Epidermal melanocyte (primary cell): ENCODE measurements at regions not wholly inside any gene's neighbourhood (a gene's known extent, or its start where the extent isn't known, plus 50 kb on each side); places are given as distances from the start of the nearest gene placed in this dataset.

Source experiments
- DNase-seq: peaks from one replicate; pipeline ENCODE4 v3.0.0; 2011; ENCODE audit warnings: low spot score; ENCODE audit not compliant: insufficient read length

DNA sequence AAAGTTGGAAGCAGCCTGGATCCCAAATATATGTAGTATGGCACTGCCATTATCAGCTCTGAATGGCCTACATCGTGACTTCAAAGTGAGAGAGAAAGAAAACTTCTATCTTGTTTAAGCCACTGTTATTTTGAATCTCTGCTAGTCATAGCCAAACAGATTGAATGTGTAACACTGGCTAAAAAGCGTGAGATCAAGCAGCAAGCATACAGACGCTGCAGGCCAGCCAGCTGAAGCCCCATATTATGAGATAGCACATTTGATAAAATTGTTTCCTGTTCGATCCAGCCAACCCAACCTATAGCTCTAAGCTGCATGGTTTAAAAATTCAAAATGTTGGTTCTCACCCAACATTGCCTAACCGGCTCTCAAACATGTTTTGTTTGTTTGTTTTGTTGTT, 95.0 kb downstream of the DUSP6 start:
- DNase-seq: no peak

DNA sequence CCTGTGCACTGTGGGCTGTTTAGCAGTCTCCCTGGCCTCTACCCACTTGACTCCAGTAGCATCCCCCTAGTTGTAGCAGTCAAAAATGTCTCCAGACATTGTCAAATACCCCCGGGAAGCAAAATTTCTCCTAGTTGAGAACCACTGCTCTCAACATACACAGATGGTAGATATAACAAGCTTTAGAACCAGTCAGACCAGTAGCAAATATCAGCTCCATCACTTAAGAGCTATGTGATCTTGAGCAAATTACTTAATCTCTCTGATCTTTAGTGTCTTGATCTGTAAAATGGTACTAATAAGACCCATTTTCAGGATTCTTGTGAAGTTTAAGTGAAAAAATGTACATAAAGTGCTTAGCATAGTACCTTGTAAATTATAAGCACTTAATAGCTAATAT, 96.2 kb downstream of the DUSP6 start:
- no peak for DNase-seq

DNA sequence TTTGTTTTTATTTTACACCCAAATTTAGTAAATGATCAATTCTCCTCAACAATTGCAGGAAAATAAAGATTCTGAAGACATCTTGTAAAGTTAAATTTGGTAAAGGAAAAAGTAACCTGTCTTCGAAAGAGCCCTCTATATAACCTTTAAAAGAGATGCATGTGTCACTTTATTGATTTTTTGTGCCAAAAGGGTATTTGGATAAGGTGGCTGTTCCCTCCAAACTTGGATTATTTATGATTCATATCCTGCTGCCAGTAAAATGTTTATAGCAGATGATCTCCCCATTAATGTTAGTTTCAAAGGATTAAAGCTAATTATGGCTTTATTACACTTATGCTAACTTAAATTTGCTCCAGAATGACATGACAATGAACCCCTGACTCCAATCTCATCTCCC, 98.8 kb downstream of the DUSP6 start:
- DNase-seq: no peak

DNA sequence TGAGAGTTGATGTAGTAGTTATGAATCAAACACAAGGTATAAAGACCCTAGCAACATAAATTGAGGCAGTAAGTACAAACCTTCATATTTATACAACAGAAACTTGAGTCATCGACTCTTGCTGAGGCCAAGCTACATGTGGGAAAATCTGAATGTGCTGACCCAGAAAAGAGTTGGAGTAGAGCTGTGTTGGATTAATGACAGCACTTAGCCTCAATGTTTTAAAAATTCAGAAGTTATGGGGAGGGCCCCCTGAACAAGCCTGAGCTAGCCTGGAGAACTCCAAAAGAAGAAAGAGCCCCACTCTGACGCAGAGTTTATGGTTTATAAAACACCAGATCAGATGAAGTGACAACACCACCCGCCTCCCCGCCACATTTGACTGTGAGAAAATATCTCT, 100.0 kb downstream of the DUSP6 start:
- no peak for DNase-seq

DNA sequence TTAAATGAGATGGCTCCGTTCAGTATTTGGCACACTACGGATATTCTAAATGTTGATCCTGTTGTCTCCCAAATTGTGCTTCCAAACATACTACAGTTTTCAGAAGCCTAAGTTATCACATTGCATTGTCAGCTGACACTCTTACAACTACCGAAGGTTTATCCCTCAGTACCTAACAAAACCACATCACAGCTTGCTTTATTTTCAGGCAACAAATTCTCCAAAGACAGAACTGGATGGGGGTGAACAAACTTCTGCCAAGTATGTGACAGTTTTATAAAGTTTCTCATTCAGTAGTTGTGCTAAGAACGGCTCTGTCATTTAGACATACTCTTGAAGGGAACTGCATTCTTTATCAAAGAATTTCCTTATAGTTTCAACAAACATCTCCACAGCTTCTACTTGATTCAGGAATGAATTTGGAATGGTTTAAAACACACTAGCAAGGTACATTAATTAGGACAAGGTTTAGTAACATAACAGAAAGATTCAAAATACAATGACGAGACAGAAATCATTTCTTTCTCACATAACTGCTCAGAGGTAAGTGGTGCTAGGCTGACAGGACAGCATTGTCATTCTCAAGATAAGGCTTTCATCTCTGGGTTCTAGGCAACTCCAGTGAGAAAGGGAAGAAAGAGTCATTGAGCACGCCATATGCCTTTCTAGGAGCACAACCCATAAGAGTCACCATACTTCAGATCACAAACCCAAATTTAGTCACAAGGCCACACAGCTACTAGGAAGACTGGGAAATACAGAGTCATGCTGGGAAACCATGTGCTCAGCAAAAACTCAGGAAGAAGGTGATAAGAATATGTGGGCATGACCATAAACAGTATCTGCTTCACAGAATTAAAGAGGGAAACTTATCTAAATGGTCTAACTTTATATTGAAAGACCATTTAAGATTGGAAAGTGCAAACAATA, 100.7 kb downstream of the DUSP6 start:
- DNase-seq: no peak

DNA sequence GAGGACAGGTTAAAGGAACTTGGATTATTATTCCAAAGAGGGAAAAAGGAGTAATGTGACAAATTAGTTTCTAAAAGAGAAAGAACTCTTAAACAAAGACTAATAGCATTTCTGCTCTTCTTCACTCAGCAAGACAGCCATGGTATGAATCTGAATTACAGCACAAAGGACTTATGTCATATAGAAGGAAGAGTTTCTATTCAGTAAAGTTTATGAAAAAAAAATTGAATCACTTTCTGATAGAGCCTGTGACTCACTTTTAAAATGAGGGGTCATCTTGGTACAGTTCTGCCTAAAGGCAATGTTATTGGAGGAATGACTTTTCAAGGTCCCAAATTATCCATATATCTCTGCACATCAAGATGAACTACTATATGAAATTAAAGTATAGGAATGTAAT, 101.7 kb downstream of the DUSP6 start:
- DNase-seq: no peak

DNA sequence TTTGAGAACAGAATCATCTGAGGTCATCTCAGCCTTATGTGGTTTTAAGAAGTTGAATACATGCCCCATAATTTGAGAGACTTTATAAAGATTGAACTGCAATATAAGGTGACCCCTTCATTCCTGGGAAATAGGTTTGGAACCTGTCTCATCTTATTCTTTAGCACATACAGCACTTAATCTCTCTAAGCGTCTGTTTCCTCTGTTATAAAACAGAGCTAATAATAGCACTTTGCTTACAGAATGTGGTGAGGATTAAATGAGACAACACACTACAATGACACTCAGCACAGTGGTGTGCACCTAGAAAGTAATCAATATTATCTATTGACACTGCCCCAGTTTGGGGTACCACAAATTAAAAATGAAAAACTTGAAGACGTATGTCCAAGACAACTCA, 102.1 kb downstream of the DUSP6 start:
- DNase-seq: no peak

DNA sequence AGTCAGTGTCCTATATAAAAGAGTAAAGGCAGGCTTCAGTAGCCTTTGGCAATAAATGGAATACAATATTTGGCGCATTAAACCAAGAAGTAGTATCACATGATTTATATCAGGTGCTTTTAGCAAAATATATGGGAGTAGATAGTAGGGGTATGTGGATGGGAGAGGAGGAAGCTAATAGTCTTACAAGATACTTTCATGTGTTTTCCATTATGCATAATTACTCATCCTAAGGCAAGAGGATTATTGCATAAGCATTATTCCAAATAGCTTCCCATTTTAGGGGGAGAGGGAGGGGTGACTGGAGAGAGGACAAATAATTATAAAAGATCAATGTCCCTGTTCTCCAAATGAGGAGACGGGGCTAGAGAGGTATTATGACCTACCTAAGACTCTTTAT, 104.3 kb downstream of the DUSP6 start:
- DNase-seq: no peak

DNA sequence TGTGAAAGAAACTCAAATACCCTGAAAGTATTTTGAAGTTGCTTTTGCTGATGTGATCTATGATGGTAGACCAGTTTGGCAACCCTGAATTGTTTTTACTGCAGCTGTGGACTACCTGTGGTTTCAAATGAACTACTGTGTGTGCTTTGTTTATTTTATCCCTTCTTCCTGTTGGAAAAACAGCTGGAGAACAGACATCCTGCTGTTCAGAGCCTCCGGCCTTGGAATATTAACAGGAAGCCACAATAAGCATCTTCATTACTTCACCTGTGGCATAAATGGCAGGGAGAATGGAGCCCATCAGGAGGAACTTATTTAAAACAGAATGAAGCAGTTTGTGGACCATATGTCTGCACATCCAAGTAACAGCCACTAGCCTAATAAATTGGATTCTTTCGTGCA, 104.8 kb downstream of the DUSP6 start:
- no peak for DNase-seq

DNA sequence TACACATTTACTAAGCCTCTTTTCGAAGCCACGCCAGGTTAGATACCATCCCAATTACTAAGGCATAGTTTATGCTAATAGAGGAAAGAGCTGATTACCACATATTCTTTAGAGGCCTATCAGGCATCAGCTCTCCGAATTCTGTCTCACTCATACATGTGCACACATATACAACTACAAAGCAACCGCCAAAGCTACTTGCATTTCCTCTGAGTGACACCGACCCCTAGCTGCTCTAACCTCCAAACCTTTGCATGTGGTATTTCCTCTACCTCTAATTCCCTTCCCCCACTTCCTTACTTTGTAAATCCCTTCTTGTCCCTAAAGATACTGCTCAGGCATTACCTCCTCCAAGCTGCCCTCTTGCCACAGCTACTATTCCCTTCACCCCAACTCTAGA, 107.2 kb downstream of the DUSP6 start:
- no peak for DNase-seq

DNA sequence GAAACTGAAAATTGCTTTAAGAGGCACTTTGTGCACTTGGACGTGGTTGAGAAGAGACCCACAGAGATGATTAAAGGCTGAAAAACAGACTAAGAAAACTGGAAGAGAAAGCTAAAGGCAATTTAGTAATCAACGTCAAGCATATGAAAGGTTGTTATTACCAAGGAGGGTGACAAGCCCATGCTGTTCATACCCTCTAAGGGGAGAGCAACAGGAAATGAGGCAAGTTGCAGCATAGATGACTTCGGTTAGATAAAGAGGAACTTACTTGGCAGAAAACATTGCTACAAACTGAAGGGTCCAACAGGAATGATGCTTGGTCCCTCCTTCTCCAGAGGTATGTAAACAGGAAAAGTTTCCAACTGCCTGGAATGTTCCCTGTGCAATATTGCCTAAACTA, 107.8 kb downstream of the DUSP6 start:
- no peak for DNase-seq

DNA sequence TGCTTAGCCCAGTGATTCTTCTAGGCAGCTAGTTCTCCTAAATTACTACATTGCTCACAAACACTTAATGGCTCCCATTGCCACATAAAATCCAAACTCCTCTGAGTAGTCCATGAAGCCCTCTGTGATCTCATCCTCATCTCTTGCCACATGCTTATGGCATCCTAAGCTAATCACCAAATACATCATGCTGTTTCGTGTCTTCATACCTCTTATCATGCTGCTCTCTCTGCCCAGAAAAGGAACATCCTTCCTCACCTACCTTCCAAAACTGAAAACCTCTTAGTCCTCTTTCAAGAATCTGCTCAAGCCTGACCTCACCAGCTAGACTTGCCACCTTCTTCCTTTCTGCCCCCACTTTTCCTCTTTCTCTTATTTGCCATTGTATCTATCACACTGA, 108.5 kb downstream of the DUSP6 start:
- DNase-seq: no peak

DNA sequence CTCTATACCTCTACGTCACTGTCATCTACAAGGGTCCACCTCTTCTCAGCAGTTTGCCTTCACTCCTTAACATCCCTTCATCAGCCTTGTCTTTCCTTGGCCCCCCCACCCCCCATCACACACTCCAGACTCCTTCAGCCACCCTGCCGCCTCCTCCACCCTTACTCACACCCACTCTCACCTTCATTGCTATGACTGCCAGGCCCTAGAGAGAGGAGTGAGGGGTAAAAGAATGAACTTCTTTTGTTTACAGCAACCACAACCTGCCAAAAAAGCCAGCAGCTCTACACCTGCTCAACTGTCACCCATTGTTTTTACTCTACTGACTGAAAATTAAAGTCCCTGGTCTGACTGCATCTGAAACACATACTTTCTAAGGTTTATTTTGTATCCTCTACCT, 112.8 kb downstream of the DUSP6 start:
- DNase-seq: no peak

DNA sequence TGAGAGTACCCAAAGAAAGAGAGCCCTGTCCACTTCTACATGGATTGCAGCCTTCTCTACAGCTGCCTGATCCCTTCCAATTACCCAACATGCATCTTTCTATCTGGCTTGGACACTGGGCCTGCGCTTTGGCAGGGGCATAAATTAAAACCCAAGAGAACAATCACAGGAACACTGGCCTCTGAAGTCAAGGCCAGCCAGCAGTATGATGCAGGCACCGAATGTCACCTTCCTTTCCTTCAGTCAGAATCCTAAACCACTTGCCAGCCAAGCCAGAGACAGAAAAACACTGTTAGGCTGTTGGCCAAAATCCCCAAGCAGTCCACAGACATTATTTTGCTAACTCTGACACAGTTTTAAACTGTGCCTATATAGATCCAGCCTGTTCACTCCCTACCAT, 113.7 kb downstream of the DUSP6 start:
- no peak for DNase-seq

DNA sequence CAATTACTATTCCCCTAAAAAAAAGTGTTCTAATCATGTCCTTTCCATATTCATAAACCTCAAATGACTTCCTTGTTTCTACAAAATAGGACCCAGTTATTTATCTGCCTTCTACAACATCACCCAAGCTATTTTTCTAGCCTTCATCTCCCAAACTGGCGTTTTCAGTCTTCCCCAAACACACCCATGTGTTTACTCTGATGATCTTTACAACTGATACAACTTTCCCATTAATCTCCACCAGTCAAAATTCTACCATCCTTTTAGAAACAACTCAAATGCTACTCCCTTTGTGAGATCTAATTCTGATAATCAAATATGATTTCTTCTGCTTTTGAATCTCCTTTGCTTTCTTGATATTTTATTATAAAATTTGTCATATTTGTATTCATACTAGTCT, 114.5 kb downstream of the DUSP6 start:
- no peak for DNase-seq

DNA sequence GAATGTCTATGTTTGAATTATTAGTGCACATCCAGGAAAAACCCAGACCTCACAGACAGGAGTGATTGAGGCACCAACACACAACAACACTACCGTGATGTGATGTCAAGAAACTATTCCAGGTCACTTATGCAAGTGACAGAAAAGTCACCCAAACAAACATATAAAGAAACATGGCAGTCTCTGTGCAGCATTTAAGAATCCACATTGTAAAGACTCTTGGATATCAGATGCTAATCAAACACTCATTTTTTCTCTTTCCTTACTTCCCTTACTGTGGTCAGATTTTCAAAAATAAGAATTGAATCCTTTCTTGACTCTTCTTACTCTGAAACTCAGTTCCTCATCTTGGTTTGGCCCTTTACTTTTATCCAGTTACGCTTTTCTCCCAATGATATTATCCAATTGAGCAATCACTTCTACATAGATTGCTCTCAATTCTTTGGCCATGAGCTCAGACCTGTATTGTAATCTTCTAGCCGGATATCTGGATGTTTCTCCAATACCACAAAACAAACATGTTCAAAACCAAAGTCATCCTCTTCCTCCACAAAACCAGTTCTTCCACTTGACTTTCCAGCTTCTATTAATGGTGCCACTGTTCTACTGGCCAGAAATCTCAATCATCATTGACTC, 115.4 kb downstream of the DUSP6 start:
- no peak for DNase-seq

DNA sequence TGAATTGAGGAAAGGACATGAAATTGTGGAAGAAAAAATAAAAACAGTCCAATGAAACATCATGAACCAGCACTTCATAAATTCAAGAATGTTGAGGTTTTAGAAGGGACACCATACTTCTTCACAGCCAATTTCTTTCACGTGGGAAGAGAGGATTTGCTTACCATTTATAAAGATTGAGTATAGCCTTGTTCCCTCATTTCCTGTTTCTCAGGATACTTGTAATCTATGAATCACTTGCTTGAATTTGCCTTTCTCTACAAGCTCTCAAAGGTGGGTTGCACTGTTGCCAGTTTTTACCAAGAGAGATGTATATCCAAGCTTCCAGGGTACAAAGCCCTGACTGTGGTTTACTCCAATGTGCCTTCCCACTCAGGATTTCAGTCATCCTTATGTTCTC, 116.1 kb downstream of the DUSP6 start:
- no peak for DNase-seq

DNA sequence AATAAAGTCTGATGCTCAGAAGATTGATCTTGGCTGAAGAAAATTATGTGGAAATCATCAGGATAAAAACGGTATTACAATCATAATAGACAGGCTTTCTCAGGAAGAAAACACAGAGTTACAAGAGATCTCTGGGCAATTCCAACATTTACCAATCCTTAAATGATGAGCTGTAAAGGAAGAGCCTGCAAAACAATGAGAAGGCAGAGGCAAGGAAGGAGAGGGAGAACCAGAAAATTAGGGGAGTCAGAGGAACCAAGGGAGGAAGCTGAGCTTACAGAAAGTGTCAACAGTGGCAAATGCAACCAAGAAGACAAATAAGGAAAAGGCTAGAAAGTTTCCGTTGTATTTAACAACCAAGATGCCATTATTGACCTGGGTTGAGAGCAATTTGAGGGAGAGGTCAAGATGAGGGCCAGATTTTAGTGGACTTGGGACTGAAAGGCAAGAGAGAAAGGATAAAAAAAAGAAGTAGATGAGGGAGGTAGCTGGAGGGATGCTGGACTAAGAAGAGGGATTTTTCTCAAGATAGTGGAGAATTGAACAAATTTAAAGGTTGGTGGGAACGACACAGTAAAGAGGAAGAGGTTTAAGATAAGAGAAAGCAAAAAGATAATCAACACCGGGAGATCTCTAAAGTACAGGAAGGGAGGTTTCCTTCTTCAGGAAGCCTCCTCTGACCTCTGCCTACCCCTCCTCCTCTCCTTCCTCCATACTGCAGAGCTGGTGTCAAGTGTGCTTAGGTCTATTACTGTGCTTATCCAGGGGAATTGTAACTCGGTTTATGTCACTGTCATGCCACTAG, 116.9 kb downstream of the DUSP6 start:
- no peak for DNase-seq

DNA sequence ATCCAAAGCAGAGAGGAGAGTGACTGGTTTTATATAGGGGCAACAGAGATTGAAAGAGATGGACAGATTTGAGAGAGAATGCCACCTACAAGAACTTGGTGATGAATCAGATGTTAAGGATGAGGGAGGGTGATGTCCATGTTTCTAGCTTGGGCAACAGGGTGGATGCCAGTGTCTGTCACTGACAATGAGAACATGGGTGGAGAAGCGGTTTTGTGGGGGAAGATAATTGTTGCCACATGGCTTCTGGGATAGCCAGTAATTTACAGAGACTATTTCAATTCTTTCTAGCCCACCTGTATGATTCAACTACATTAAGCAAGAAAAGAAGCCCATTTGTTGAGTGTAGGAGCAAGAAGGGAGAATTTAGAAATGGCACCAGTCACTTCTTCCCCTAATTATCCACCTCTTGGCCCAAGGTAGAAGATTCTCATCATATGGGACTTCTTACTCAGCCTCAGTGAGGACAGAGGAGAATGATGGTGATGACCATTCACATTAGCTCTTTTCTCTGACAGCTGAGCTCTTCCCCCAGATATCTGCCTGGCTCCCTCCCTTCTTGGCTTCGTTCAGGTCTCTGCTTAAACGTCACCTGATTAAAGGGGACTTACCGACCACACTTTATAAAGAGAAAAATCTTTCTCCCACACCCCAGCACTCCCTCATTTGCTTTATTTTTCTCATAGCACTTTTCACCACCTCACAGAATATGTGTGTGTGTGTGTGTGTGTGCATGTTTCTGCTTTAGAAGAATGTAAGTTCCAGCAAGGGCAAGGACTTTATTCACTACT, 117.8 kb downstream of the DUSP6 start:
- DNase-seq: no peak

DNA sequence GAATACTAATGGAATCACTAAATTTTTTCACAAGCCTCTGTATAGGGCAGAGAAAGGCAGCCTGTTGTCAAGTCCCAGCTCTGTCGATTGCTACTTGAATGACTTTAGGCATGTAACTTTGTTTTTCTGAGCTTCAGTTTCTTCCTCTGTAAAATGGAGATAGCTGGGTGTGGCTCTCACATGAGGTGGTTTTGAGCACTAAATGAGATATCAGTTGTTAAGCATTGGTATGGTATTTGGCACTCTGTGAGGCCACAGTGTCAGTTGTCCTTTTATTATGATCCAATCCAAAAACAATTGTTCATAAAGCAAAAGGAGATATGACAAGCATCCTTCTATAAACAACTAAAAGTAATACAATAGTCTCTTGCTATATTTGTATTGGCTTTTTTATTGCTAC, 120.6 kb downstream of the DUSP6 start:
- no peak for DNase-seq
